Body of pancreas (tissue), 4 donors: ENCODE measurements at regions not wholly inside any gene's neighbourhood (a gene's known extent, or its start where the extent isn't known, plus 50 kb on each side); places are given as distances from the start of the nearest gene placed in this dataset.

Experiments
- ATAC-seq: fragments of 150-250 bp; one replicate; pipeline ENCODE4 v1.9.1; 2016
- DNase-seq, 4 donors: peaks; one replicate each; pipeline ENCODE4 v3.0.0-alpha.2; 2019
- H3K27ac ChIP-seq, 4 donors: fragments of 200-600 bp; sonication (generic); 1 replicate in 3 of 4; 2 replicates in 1 of 4; pipeline versions ENCODE4 v1.5.1 to v1.6.1; 2016 to 2019; ENCODE audit warnings: mild to moderate bottlenecking in 1 of 4, mixed read lengths in 1 of 4, moderate library complexity in 1 of 4
- H3K27me3 ChIP-seq, 2 donors: fragments of 200-600 bp; sonication (generic); one replicate each; pipeline ENCODE4 v1.6.0; 2016; ENCODE audit warnings: mild to moderate bottlenecking in 1 of 2
- H3K36me3 ChIP-seq, 2 donors: fragments of 200-600 bp; sonication (generic); replicated peaks in 1 of 2; 2 replicates each; pipeline ENCODE4 v1.5.1; 2016; ENCODE audit warnings: low read depth in 2 of 2; ENCODE audit not compliant: insufficient read depth in 1 of 2
- H3K4me1 ChIP-seq: fragments of 200-600 bp; sonication (generic); one replicate; pipeline ENCODE4 v1.6.0; 2016
- H3K4me3 ChIP-seq, 2 donors: fragments of 200-600 bp; sonication (generic); 1 replicate in 1 of 2; 2 replicates in 1 of 2; pipeline ENCODE4 v1.5.1; 2016 to 2019
- H3K9me3 ChIP-seq, 3 donors: fragments of 200-600 bp; sonication (generic); 1 replicate in 2 of 3; 2 replicates in 1 of 3; pipeline ENCODE4 v1.5.1; 2016
- POLR2A ChIP-seq, 3 donors: fragments of 450-650 bp; IDR thresholded peaks; one replicate each; pipeline ENCODE4 v1.6.1; 2016; ENCODE audit warnings: antibody characterized with exemption in 3 of 3, mild to moderate bottlenecking in 2 of 3
- WGBS, 2 donors: methylation state at CpG; one replicate each; pipeline ENCODE4 v1.1.5; 2017; 5-methylcytosine and 5-hydroxymethylcytosine counted together
- intact Hi-C: fragments of 100-400 bp; cut with DNase I; formaldehyde crosslinking; loops from one replicate; pipeline ENCODE4 v1.15.1; 2023
- TF ChIP-seq, protein P1 (sequence below), 7 experiments: fragments of 450-650 bp in 4 of 7; fragments of 200-600 bp in 3 of 7; sonication (generic) in 3 of 7; IDR thresholded peaks; one replicate each; pipeline ENCODE4 v1.5.1; 2016 to 2019; ENCODE audit warnings: antibody characterized with exemption in 7 of 7

DNA sequence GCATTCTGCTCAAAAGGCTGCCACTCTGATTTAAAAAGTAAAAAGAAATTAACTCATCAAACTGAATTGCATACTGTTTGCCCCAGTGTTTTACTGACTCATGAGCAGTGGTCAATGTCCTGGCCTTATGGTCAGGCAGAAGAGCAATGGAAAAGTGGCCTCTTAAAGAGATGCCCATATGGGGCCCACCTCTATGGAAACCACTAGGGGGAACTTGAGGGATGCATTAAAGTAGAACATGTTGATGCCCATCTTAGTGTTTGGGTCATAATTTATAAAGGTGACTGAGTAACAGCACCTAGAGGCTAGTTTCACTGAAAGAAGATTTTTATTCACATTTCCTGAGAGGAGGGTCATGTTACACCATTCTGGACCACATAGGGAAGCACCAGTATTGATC lies 66.5 kb upstream of the RNU6-1 start:
- intact Hi-C loops, result no loop called here
- no peak for ATAC-seq
- TF ChIP-seq POLR2A (IDR thresholded peaks at IDR 0.05), result no peak
- TF ChIP-seq, protein P1, sequence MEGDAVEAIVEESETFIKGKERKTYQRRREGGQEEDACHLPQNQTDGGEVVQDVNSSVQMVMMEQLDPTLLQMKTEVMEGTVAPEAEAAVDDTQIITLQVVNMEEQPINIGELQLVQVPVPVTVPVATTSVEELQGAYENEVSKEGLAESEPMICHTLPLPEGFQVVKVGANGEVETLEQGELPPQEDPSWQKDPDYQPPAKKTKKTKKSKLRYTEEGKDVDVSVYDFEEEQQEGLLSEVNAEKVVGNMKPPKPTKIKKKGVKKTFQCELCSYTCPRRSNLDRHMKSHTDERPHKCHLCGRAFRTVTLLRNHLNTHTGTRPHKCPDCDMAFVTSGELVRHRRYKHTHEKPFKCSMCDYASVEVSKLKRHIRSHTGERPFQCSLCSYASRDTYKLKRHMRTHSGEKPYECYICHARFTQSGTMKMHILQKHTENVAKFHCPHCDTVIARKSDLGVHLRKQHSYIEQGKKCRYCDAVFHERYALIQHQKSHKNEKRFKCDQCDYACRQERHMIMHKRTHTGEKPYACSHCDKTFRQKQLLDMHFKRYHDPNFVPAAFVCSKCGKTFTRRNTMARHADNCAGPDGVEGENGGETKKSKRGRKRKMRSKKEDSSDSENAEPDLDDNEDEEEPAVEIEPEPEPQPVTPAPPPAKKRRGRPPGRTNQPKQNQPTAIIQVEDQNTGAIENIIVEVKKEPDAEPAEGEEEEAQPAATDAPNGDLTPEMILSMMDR (IDR thresholded peaks at IDR 0.05), result peak in 4 of 7 experiments; percentile 5 to 9 (median 6)

DNA sequence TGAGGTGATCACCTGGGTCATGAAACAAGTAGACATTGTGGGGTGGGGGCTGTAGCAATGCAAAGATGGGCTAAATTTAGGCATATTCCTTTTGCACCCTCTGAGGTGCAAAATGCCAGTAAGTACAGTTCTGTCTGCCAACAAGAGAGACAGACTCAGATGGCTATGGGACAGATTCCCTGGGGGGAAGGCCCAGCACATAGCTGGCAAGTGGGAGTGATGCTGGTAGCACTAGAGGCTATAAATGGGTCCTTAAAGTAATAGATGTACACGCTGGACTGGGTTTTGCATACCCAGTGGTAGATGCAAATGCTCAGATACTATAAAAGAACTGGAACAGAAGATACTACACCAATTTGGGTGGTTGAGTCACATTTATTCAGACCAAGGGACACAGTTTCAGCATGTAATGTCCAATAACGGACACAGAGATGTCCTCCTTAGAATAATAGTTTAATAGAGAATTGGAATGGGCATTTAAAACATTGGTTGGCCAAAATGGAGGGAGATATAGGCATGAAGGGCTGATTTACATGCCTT lies 67.4 kb upstream of the RNU6-1 start:
- no peak overlapping the region for H3K27ac ChIP-seq
- H3K4me3 ChIP-seq, result no peak overlapping the region
- ATAC-seq (no peak), DNase-seq (no peak)
- H3K9me3 ChIP-seq, result no peaks in the 10 kb centered on the region
- TF ChIP-seq, protein P1 (IDR thresholded peaks at IDR 0.05), result no peak
- no peak for TF ChIP-seq POLR2A (IDR thresholded peaks at IDR 0.05)
- no peaks in the 10 kb centered on the region for H3K36me3 ChIP-seq
- 90 to 94% methylated on average over 2 of the region's 2 CpGs for WGBS, 2 donors
- intact Hi-C loops, result no loop called here
- H3K27me3 ChIP-seq, result no peaks in the 10 kb centered on the region
- no peaks in the 10 kb centered on the region for H3K4me1 ChIP-seq

More for the DNA sequence above, 66.5 kb upstream of the RNU6-1 start:
- no peaks in the 10 kb centered on the region for H3K36me3 ChIP-seq
- H3K4me3 ChIP-seq, result no peak overlapping the region
- no peak overlapping the region for H3K27ac ChIP-seq
- H3K27me3 ChIP-seq, result no peaks in the 10 kb centered on the region
- DNase-seq, result no peak
- no peaks in the 10 kb centered on the region for H3K9me3 ChIP-seq
- H3K4me1 ChIP-seq, result no peaks in the 10 kb centered on the region

DNA sequence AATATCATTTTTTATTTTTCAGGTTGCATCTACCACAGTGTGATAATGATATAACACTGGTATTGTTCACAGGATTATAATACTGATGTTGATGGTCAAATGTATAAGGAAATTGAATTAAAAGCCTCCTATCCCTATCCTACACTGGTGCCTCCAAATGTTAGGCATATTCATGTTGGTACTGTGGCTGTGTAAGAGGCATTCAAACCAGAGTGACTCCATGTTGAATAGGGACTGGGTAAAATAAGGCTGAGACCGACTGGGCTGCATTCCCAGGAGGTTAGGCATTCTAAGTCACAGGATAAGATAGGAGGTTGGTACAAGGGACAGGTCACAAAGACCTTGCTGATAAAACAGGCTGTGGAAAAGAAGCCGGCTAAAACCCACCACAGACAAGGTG lies 68.9 kb upstream of the RNU6-1 start:
- H3K27ac ChIP-seq, result no peak overlapping the region
- DNase-seq, result no peak
- no peak overlapping the region for H3K4me3 ChIP-seq
- peaks cover 1% of the 10 kb centered on the region for H3K4me1 ChIP-seq
- H3K27me3 ChIP-seq, result no peaks in the 10 kb centered on the region
- ATAC-seq, result no peak
- 51 to 60% methylated on average over 2 of the region's 2 CpGs for WGBS, 2 donors
- intact Hi-C loops, result no loop called here
- no peaks in the 10 kb centered on the region for H3K9me3 ChIP-seq
- no peaks in the 10 kb centered on the region for H3K36me3 ChIP-seq
- TF ChIP-seq, protein P1 (IDR thresholded peaks at IDR 0.05), result no peak
- no peak for TF ChIP-seq POLR2A (IDR thresholded peaks at IDR 0.05)

DNA sequence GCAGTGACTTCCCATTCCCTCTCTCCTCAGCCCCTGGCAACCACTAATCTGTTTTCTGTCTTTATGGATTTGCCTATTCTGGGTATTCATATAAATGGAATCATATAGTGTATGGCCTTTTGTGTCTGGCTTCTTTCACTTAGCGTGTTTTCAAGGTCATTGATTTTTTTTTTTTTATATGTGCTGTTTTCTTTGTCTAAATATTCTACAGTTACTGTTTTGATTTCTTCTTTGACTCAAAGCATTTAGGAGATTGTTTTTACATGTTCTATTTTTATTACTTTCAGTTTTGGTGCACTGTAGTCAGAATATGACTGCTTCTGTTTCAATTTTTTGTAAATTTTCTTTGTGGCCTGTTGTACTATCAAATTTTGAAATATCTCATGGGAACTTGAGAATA lies 71.9 kb upstream of the RNU6-1 start:
- Histone ChIP-seq H3K4me1 (peaks cover 31% of the 10 kb centered on the region), H3K4me3 (no peak overlapping the region), H3K27me3 (no peaks in the 10 kb centered on the region), H3K36me3 (no peaks in the 10 kb centered on the region), H3K9me3 (no peaks in the 10 kb centered on the region), H3K27ac (no peak overlapping the region)
- no peak for TF ChIP-seq POLR2A (IDR thresholded peaks at IDR 0.05)
- TF ChIP-seq, protein P1 (IDR thresholded peaks at IDR 0.05), result no peak
- ATAC-seq, result no peak
- intact Hi-C loops, result no loop called here
- WGBS, 2 donors, result 0% methylated on average over 1 of the region's 1 CpG
- DNase-seq, result no peak

DNA sequence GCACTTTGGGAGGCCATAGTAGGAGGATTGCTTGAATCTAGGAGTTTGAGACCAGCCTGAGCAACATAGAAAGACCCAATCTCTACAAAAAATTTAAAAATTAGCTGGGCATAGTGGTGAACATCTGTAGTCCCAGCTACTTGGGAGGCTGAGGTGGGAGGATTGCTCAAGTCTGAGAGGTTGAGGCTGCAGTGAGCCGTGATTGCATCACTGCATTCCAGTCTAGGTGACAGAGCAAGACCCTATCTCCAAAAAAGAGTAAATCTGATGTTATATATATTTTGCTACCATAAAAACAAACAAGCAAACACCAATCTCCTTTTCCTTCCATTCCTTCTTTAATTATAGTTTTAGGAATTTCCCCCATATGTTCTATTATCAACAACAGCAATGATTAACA lies 74.2 kb upstream of the RNU6-1 start:
- intact Hi-C loops, result no loop called here
- H3K27ac ChIP-seq, result peak overlapping the region; percentile 39 to 87 (median 62)
- H3K4me1 ChIP-seq, result peaks cover 40% of the 10 kb centered on the region
- H3K9me3 ChIP-seq, result no peaks in the 10 kb centered on the region
- ATAC-seq (no peak), DNase-seq (no peak)
- H3K27me3 ChIP-seq, result no peaks in the 10 kb centered on the region
- no peak for TF ChIP-seq POLR2A (IDR thresholded peaks at IDR 0.05)
- TF ChIP-seq, protein P1 (IDR thresholded peaks at IDR 0.05), result no peak
- no peak overlapping the region for H3K4me3 ChIP-seq
- no peaks in the 10 kb centered on the region for H3K36me3 ChIP-seq
- 89 to 100% methylated on average over 1 of the region's 1 CpG for WGBS, 2 donors
